ENCODE measurements at regions not wholly inside any gene's neighbourhood (a gene's known extent, or its start where the extent isn't known, plus 50 kb on each side); places are given as distances from the start of the nearest gene placed in this dataset.
A peak's percentile ranks its signal among the peaks of the same experiment; 100 is the strongest.
"Not testable (repeated sequence)": the region's sequence is repeated elsewhere in the genome, so short reads cannot be mapped to it uniquely, and the experiment has no call there.

DNA sequence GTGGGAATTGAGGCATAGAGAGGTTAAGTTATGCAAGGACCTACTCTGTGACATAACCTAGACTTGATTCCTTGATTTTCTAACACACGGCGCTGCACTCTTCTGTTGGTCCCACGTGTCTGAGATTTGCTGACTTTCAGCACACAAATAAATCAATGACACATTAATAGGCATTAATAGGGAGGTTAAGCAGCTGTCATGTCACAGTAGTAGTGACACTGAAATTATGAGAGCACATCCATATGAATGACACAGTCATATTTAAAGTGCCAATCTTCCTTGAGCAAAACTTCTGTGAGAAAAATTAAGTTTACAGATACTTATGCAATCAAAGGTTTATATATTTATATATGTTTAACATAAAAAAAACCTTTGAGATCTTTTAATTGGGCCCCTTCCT is 805.4 kb upstream of the SORCS1 start:
- CTCF ChIA-PET: no interaction called here

DNA sequence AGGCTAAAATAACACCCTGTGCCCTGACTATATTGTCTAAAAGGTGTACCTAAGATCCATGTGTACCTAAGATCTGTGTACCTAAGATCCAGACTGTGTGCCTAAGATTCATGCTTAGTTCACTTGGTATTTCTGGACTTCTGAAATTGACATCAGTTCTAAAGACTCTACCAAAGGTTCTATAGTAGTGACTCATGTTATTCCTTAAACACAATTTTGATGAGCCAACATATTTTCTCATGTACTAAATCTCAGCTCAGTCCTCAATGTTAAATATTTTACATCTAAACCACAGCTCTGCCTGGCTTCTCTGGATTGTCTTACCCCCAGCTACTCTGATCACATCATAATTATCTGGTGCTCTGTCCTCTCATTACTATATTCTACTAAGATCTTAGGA is 802.3 kb upstream of the SORCS1 start:
- Histone ChIP-seq H3K9me3 (no peaks in the 10 kb centered on the region), H3K4me3 (no peak overlapping the region), H3K4me1 (no peaks in the 10 kb centered on the region), H3K27ac (no peak overlapping the region), H3K4me2 (no peak overlapping the region)
- FAIRE-seq (no peak), DNase-seq (ENCODE audit: low read depth in 1 of 2, low spot score in 1 of 2) (no peak), ATAC-seq (no peak)
- CTCF ChIA-PET: interaction anchor here (0.6 kb wide), 1 partner anchor 1143 kb away, joined by 3 read pairs; no protein-coding TSS in a partner anchor
- POLR2A ChIA-PET: no interaction called here
- no peak for TF ChIP-seq ZFP36 (IDR thresholded peaks at IDR 0.05; ENCODE audit: borderline replicate concordance, partially characterized antibody)
- no peak for TF ChIP-seq HEYL (CRISPR knock-in tag; IDR thresholded peaks at IDR 0.05)
- TF ChIP-seq, protein P1, sequence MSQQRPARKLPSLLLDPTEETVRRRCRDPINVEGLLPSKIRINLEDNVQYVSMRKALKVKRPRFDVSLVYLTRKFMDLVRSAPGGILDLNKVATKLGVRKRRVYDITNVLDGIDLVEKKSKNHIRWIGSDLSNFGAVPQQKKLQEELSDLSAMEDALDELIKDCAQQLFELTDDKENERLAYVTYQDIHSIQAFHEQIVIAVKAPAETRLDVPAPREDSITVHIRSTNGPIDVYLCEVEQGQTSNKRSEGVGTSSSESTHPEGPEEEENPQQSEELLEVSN (IDR thresholded peaks at IDR 0.05; ENCODE audit: borderline replicate concordance, low read depth): no peak
- TF ChIP-seq MAZ (IDR thresholded peaks at IDR 0.05; ENCODE audit: borderline replicate concordance, low read depth, low read length): no peak
- TF ChIP-seq MAFK (IDR thresholded peaks at IDR 0.05; ENCODE audit: partially characterized antibody): peak; percentile 56

More for the DNA sequence above, 805.4 kb upstream of the SORCS1 start:
- POLR2A ChIA-PET: no interaction called here
- Histone ChIP-seq H3K4me3 (no peak overlapping the region), H3K4me2 (no peak overlapping the region), H3K4me1 (no peaks in the 10 kb centered on the region), H3K27ac (no peak overlapping the region), H3K9me3 (no peaks in the 10 kb centered on the region)
- no peak for ATAC-seq
- WGBS (ENCODE audit: missing lambda C conversion rate): 43% methylated on average over 3 of the region's 3 CpGs
- DNase-seq (ENCODE audit: low read depth in 1 of 2, low spot score in 1 of 2): no peak
- FAIRE-seq: no peak
- TF ChIP-seq ZFP36 (IDR thresholded peaks at IDR 0.05; ENCODE audit: borderline replicate concordance, partially characterized antibody): no peak
- TF ChIP-seq, protein P2, sequence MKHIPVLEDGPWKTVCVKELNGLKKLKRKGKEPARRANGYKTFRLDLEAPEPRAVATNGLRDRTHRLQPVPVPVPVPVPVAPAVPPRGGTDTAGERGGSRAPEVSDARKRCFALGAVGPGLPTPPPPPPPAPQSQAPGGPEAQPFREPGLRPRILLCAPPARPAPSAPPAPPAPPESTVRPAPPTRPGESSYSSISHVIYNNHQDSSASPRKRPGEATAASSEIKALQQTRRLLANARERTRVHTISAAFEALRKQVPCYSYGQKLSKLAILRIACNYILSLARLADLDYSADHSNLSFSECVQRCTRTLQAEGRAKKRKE (CRISPR knock-in tag; IDR thresholded peaks at IDR 0.05; ENCODE audit: low read depth): no peak
- no peak for TF ChIP-seq HOXA7 (CRISPR knock-in tag; IDR thresholded peaks at IDR 0.05)
- TF ChIP-seq TFCP2L1 (CRISPR knock-in tag; IDR thresholded peaks at IDR 0.05): no peak
- no peak for TF ChIP-seq ZNF302 (CRISPR knock-in tag; IDR thresholded peaks at IDR 0.05)
- TF ChIP-seq, protein P3, sequence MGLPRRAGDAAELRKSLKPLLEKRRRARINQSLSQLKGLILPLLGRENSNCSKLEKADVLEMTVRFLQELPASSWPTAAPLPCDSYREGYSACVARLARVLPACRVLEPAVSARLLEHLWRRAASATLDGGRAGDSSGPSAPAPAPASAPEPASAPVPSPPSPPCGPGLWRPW (IDR thresholded peaks at IDR 0.05): no peak
- no peak for TF ChIP-seq HOXB13 (CRISPR knock-in tag; IDR thresholded peaks at IDR 0.05; ENCODE audit: low read depth)

DNA sequence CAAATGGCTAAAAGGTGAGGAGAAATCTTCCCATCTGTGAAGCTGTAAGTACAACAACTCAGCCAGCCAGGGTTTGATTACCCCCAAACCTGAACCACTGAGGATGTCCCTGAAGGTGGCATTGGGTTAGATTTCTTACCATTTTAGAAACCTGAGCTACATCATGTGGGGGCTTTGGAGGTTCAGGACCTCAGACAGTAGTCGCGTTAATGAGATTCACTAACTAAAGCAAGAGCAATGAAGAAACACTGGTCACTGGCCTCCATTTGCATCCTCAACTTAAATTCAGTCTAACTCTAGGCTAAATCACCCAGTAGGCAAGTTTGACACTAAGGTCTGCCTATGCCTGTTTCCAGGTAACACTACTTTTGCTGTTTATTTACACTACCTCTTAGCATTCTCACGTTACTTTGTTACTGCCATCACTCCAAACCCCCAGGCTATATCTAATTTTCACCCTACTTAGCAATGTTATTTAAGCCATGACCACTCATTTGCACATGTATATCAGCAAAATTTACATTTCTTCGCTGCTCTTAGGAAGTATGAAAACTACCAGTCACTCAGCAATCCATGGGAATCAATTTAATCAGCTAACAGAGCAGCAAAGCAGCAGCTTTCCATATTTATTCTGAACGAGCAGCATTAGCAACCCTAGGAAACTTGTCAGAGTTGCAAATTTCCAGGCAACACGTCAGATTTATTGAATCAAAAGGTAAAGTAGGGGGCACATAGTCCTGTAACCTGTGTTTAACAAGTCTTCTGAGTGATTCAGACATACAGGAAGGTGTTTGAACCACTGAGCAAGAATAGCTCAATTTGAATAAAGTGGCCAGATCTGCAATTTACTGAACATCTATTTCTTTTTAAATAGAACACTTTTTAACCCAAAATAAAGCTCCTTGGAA is 788.4 kb upstream of the SORCS1 start:
- H3K9me3 ChIP-seq: no peaks in the 10 kb centered on the region
- no peak overlapping the region for H3K27ac ChIP-seq
- WGBS (ENCODE audit: missing lambda C conversion rate): 37% methylated on average over 6 of the region's 6 CpGs
- FAIRE-seq (no peak), ATAC-seq (no peak), DNase-seq (ENCODE audit: low read depth in 1 of 2, low spot score in 1 of 2) (no peak)
- H3K4me2 ChIP-seq: no peak overlapping the region
- H3K4me3 ChIP-seq: no peak overlapping the region
- TF ChIP-seq HOXA7 (CRISPR knock-in tag; IDR thresholded peaks at IDR 0.05) (no peak), HOXB13 (CRISPR knock-in tag; IDR thresholded peaks at IDR 0.05; ENCODE audit: low read depth) (no peak), CHD4 (IDR thresholded peaks at IDR 0.05; ENCODE audit: borderline replicate concordance) (no peak), CEBPB (IDR thresholded peaks at IDR 0.05) (no peak), PHF8 (IDR thresholded peaks at IDR 0.05; ENCODE audit: borderline replicate concordance, low read depth) (no peak)
- TF ChIP-seq, protein P4, sequence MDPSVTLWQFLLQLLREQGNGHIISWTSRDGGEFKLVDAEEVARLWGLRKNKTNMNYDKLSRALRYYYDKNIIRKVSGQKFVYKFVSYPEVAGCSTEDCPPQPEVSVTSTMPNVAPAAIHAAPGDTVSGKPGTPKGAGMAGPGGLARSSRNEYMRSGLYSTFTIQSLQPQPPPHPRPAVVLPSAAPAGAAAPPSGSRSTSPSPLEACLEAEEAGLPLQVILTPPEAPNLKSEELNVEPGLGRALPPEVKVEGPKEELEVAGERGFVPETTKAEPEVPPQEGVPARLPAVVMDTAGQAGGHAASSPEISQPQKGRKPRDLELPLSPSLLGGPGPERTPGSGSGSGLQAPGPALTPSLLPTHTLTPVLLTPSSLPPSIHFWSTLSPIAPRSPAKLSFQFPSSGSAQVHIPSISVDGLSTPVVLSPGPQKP (IDR thresholded peaks at IDR 0.05; ENCODE audit: low read depth, low read length): no peak
- TF ChIP-seq, protein P5, sequence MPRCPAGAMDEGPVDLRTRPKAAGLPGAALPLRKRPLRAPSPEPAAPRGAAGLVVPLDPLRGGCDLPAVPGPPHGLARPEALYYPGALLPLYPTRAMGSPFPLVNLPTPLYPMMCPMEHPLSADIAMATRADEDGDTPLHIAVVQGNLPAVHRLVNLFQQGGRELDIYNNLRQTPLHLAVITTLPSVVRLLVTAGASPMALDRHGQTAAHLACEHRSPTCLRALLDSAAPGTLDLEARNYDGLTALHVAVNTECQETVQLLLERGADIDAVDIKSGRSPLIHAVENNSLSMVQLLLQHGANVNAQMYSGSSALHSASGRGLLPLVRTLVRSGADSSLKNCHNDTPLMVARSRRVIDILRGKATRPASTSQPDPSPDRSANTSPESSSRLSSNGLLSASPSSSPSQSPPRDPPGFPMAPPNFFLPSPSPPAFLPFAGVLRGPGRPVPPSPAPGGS (IDR thresholded peaks at IDR 0.05): no peak
- TF ChIP-seq, protein P2 (CRISPR knock-in tag; IDR thresholded peaks at IDR 0.05; ENCODE audit: low read depth): no peak
- POLR2A ChIA-PET: no interaction called here
- H3K4me1 ChIP-seq: no peaks in the 10 kb centered on the region
- CTCF ChIA-PET: no interaction called here

DNA sequence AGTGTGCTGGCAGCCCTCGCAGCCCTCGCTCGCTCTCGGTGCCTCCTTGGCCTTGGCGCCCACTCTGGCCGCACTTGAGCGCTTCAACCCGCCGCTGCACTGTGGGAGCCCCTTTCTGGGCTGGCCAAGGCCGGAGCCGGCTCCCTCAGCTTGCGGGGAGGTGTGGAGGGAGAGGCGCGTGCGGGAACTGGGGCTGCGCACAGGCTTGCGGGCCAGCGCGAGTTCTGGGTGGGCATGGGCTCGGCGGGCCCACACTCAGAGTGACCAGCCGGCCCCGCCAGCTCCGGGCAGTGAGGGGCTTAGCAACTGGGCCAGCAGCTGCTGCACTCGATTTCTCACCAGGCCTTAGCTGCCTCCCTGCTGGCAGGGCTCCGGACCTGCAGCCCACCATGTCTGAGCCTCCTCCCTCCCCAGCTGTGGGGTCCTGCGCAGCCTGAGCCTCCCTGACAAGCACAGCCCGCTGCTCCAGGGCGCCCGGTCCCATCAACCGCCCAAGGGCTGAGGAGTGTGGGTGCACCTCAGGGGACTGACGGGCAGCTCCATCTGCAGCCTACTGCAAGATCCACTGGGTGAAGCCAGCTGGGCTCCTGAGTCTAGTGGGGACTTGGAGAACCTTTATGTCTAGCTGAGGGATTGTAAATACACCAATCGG is 786.0 kb upstream of the SORCS1 start:
- H3K4me3 ChIP-seq; ATAC-seq; H3K27ac ChIP-seq; H3K4me2 ChIP-seq; H3K9me3 ChIP-seq; POLR2A ChIA-PET; FAIRE-seq; CTCF ChIA-PET; DNase-seq (ENCODE audit: low read depth in 1 of 2, low spot score in 1 of 2); H3K4me1 ChIP-seq: not testable (repeated sequence)
- 10% methylated on average over 2 of the region's 33 CpGs for WGBS (ENCODE audit: missing lambda C conversion rate)
